Endothelial cell of umbilical vein (primary cell): ENCODE measurements at regions not wholly inside any gene's neighbourhood (a gene's known extent, or its start where the extent isn't known, plus 50 kb on each side); places are given as distances from the start of the nearest gene placed in this dataset.

Experiments used
- BruUV-seq: library from RNA; stranded (reverse); fragments of 400-500 nt; replicated peaks from 2 replicates; lab custom pipeline; 2021; lab: Mats Ljungman, UMichigan
- CTCF ChIA-PET: fragments of 300-600, 350-600 bp; sonication (Branson Sonifier 250); formaldehyde crosslinking; loops from one replicate; lab custom pipeline; 2021; ENCODE audit warnings: antibody characterized with exemption, inconsistent platforms; lab: Charles Lee
- POLR2A ChIA-PET: fragments of 300-600, 350-600 bp; sonication (Branson Sonifier 250); formaldehyde crosslinking; loops from one replicate; lab custom pipeline; 2021; ENCODE audit warnings: antibody characterized with exemption, inconsistent platforms; lab: Charles Lee
- DNase-seq: peaks from one replicate; pipeline ENCODE4 v3.0.0-alpha.2; 2011; ENCODE audit warnings: low read depth, low spot score
- FAIRE-seq: peaks from 2 replicates; lab custom pipeline; 2011; peaks lifted over from hg19 to GRCh38; lab: Jason Lieb, UNC
- H2AFZ ChIP-seq: 2 replicates; pipeline ENCODE4 v1.6.0; 2012; ENCODE audit warnings: low read depth, low read length, control low read depth, inconsistent platforms
- H3K27ac ChIP-seq: 2 replicates; pipeline ENCODE4 v1.5.1; 2011; ENCODE audit warnings: low read depth, mild to moderate bottlenecking, control low read depth, low read length, moderate library complexity; ENCODE audit not compliant: insufficient read depth
- H3K27me3 ChIP-seq, 2 experiments: 2 replicates each; pipeline versions ENCODE4 v1.6.0 to v1.6.1; 2011; ENCODE audit warnings: low read length in 2 of 2, mixed read lengths in 1 of 2; ENCODE audit not compliant: control insufficient read depth in 2 of 2, insufficient read depth in 2 of 2
- H3K36me3 ChIP-seq, 2 experiments: 2 replicates in 1 of 2; 3 replicates in 1 of 2; pipeline ENCODE4 v1.5.1; 2011; ENCODE audit warnings: low read length in 2 of 2, mild to moderate bottlenecking in 1 of 2, moderate library complexity in 1 of 2; ENCODE audit not compliant: control insufficient read depth in 2 of 2, insufficient read depth in 2 of 2; ENCODE audit errors: extremely low read depth in 1 of 2
- H3K4me1 ChIP-seq: 3 replicates; pipeline ENCODE4 v1.5.1; 2011; ENCODE audit warnings: mild to moderate bottlenecking, low read length; ENCODE audit not compliant: control insufficient read depth, insufficient read depth; ENCODE audit errors: extremely low read depth
- H3K4me2 ChIP-seq: 2 replicates; pipeline ENCODE4 v1.6.1; 2011; ENCODE audit warnings: low read length, control low read depth, mixed read lengths; ENCODE audit not compliant: insufficient read depth
- H3K4me3 ChIP-seq, 3 experiments: fragments of 200-600 bp in 1 of 3; sonication (generic), shearing (Covaris generic) in 1 of 3; replicated peaks in 1 of 3; 2 replicates each; pipeline ENCODE4 v1.5.1; 2011 to 2016; ENCODE audit warnings: control low read depth in 3 of 3, low read length in 3 of 3, mild to moderate bottlenecking in 2 of 3, inconsistent platforms in 1 of 3, low read depth in 1 of 3, moderate library complexity in 1 of 3; ENCODE audit not compliant: insufficient read depth in 1 of 3
- H3K79me2 ChIP-seq: 2 replicates; pipeline ENCODE4 v1.6.0; 2012; ENCODE audit warnings: low read length, inconsistent platforms; ENCODE audit not compliant: control insufficient read depth, insufficient read depth
- H3K9ac ChIP-seq: replicated peaks from 2 replicates; pipeline ENCODE3; 2011; ENCODE audit warnings: low read length, control low read depth; ENCODE audit not compliant: insufficient read depth; ENCODE audit errors: extremely low read depth
- H3K9me1 ChIP-seq: replicated peaks from 3 replicates; pipeline ENCODE4 v1.6.0; 2011; ENCODE audit warnings: mild to moderate bottlenecking, low read length; ENCODE audit not compliant: control insufficient read depth, insufficient read depth; ENCODE audit errors: extremely low read depth
- H3K9me3 ChIP-seq: replicated peaks from 2 replicates; pipeline ENCODE4 v1.5.1; 2012; ENCODE audit warnings: low read length, inconsistent platforms; ENCODE audit not compliant: control insufficient read depth, insufficient read depth
- H4K20me1 ChIP-seq: replicated peaks from 2 replicates; pipeline ENCODE3; 2011; ENCODE audit warnings: mild to moderate bottlenecking, low read length; ENCODE audit not compliant: control insufficient read depth, insufficient read depth; ENCODE audit errors: extremely low read depth
- CTCF ChIP-seq, 2 donors: IDR thresholded peaks; 1 replicate in 1 of 2; 2 replicates in 1 of 2; pipeline ENCODE4 v1.5.1; 2011; ENCODE audit warnings: low read length in 2 of 2, mild to moderate bottlenecking in 2 of 2, moderate library complexity in 2 of 2, control low read depth in 1 of 2, inconsistent platforms in 1 of 2, low read depth in 1 of 2; ENCODE audit not compliant: insufficient read depth in 1 of 2; ENCODE audit errors: extremely low read depth in 1 of 2
- EZH2 ChIP-seq: IDR thresholded peaks from 2 replicates; pipeline ENCODE4 v1.6.1; 2012; ENCODE audit warnings: borderline replicate concordance, low read depth, mild to moderate bottlenecking, moderate library complexity, low read length, inconsistent platforms; ENCODE audit not compliant: severe bottlenecking
- FOS ChIP-seq: IDR thresholded peaks from 2 replicates; pipeline ENCODE4 v1.6.1; 2011; ENCODE audit warnings: mild to moderate bottlenecking, low read length, moderate library complexity, borderline replicate concordance; ENCODE audit not compliant: insufficient read depth
- GATA2 ChIP-seq: IDR thresholded peaks from 2 replicates; pipeline ENCODE4 v1.7.0; 2011; ENCODE audit warnings: low read depth, mild to moderate bottlenecking, moderate library complexity, mixed read lengths, low read length; ENCODE audit not compliant: insufficient read length, insufficient read depth
- JUN ChIP-seq: IDR thresholded peaks from 2 replicates; pipeline ENCODE4 v1.6.1; 2011; ENCODE audit warnings: borderline replicate concordance, low read depth; ENCODE audit not compliant: insufficient read length, insufficient read depth
- MAX ChIP-seq: IDR thresholded peaks from 2 replicates; pipeline ENCODE4 v1.6.1; 2011; ENCODE audit not compliant: insufficient read depth, insufficient read length
- MYC ChIP-seq: IDR thresholded peaks from one replicate; pipeline ENCODE4 v1.6.1; 2011; ENCODE audit warnings: mild to moderate bottlenecking, low read depth, low read length
- POLR2A ChIP-seq: IDR thresholded peaks from 2 replicates; pipeline ENCODE4 v1.6.1; 2012; ENCODE audit warnings: low read depth, mild to moderate bottlenecking, control low read depth, low read length
- POLR2AphosphoS5 ChIP-seq: IDR thresholded peaks from 2 replicates; pipeline ENCODE4 v1.6.1; 2012; ENCODE audit warnings: low read depth, mild to moderate bottlenecking, control low read depth, low read length, moderate library complexity; ENCODE audit not compliant: insufficient read depth
- dilution Hi-C: fragments of 300-500 bp; cut with MboI; formaldehyde crosslinking; loops from one replicate; pipeline ENCODE4 v1.15.0; 2019; ENCODE audit warnings: low sequenced_read_pairs; ENCODE audit not compliant: extremely low pct_ligation_motif_present
- intact Hi-C: fragments of 100-400 bp; cut with micrococcal nuclease; formaldehyde crosslinking; loops from one replicate; pipeline ENCODE4 v1.10.0; 2022

DNA sequence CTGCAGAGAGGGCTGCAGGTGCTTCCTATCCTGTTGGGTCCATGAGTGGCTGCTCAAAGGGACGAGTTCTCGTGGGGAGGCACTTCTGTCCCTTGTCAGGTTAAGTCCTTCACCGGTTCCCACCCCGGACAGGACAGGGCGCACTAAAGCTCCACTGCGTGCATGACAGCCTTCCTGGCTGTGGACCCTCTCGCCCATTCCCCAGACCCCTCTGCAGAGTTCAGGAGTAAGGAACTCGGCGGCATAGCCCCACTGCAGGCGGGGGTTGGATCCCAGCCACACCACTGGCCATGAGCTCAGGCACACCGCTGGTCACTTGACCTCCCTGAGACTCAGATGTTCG, 147.5 kb upstream of the ID2 start:
- FAIRE-seq (no peak), DNase-seq (no peak)
- no peaks in the 10 kb centered on the region for H3K27me3 ChIP-seq
- ChIA-PET POLR2A (no interaction called here), CTCF (no interaction called here)
- H3K9me1 ChIP-seq = no peaks in the 10 kb centered on the region
- H3K4me1 ChIP-seq = no peaks in the 10 kb centered on the region
- H2AFZ ChIP-seq = no peak overlapping the region
- no peak overlapping the region for H3K4me3 ChIP-seq
- dilution Hi-C loops (no loop called here), intact Hi-C loops (no loop called here)
- H3K36me3 ChIP-seq = no peaks in the 10 kb centered on the region
- BruUV-seq = no TSS peak
- TF ChIP-seq CTCF (IDR thresholded peaks at IDR 0.05; ENCODE audit: extremely low read depth in 1 of 2, insufficient read depth in 1 of 2, low read depth in 1 of 2, low read length in 2 of 2) (no peak), JUN (no peak), FOS (no peak), MYC (no peak), MAX (no peak), POLR2A (no peak), POLR2AphosphoS5 (no peak), EZH2 (no peak), GATA2 (no peak)
- no peak overlapping the region for H3K4me2 ChIP-seq
- no peaks in the 10 kb centered on the region for H3K79me2 ChIP-seq
- H3K9ac ChIP-seq = no peak overlapping the region
- no peaks in the 10 kb centered on the region for H4K20me1 ChIP-seq
- no peak overlapping the region for H3K27ac ChIP-seq
- no peaks in the 10 kb centered on the region for H3K9me3 ChIP-seq
